GM08714 (cell line): ENCODE measurements at regions not wholly inside any gene's neighbourhood (a gene's known extent, or its start where the extent isn't known, plus 50 kb on each side); places are given as distances from the start of the nearest gene placed in this dataset.

Experiments used
- H3K4me3 ChIP-seq: fragments of 200-500 bp; sonication (Bioruptor generic); 2 replicates; pipeline ENCODE4 v1.5.1; 2014; ENCODE audit warnings: mild to moderate bottlenecking, low read length, inconsistent platforms
- ZNF274 ChIP-seq: IDR thresholded peaks from 2 replicates; pipeline ENCODE4 v1.6.1; 2012; ENCODE audit warnings: mild to moderate bottlenecking, low read depth, low read length

- no peak overlapping the region for H3K4me3 ChIP-seq
- no peak for TF ChIP-seq ZNF274
These were observed 120.8 kb downstream of the PTCSC3 start for GRCh38 chr14:36055681-36056225.

GRCh38 chr14:36055052-36055378, 121.5 kb downstream of the PTCSC3 start:
- H3K4me3 ChIP-seq: no peak overlapping the region
- TF ChIP-seq ZNF274: no peak

DNA sequence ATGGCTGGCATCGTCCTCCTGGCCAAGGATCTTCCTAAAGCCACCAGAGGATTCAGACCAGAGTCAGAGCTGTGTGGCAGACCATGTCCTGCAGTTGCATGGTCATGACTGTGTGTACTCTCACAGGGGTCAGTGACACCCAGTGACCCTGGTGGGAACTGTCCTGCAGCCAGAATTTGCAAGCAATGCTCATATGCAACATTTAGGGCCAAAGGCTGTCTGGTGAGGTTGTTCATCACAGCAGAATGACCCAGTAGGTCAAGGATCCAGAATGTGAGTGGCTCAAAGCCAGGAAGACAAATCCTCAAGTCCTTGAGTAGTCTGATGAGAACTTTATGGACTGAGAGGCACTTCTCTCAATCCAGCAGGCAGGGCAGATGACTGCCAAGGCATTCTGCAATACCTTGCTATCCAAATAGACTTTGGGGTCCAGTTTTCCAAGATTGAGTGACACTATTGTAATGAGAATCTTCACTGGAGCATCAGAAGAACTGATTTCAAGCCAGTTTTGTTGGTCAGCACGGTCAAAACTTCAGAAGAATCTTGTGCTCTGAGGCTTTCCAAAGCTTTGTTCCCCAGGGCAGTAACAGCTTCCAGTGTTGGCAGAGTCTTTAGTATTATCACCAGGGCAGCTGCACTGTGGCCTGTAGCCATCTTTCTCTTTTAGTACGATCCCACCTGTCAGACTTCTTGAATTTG, 122.0 kb downstream of the PTCSC3 start:
- no peak overlapping the region for H3K4me3 ChIP-seq
- no peak for TF ChIP-seq ZNF274

- TF ChIP-seq ZNF274: no peak
- no peak overlapping the region for H3K4me3 ChIP-seq
These were observed 123.8 kb downstream of the PTCSC3 start for GRCh38 chr14:36052681-36053080.

DNA sequence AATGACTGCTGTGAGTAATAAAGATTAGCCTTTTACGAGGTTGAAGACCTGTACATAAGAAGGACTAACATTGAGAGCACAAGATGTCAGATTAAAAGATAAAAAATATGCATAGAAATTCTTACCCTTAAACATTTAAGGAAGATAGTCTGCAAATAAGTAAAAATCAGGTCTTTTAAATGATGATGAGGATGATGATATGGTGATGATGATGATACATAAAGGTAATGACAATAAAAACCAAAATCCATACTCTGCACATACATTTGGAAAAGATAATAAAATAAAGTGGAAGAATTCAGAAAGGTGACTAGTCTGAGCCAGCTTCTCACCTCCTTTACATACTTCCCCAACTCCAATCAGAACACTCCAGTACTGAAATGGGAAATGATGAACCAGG, 124.5 kb downstream of the PTCSC3 start:
- TF ChIP-seq ZNF274: no peak

DNA sequence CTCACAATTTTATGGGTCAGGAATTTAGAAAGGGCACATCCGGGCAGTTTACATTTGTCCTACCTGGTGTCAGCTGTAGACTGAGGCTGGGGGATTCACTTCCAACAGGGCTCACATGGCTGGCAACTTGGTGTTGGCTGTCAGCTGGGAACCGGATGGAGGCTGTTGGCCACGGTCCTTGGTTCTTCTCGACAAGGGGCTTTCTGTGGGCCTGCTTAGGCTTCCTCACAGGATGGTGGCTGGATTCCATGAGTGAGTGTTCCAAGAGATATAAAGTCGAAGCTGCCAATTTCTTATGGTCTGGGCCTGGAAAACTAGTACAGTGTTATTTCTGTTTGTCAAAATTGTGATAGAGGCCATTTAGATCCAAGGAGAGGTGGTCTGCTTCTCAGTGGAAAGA, 127.9 kb downstream of the PTCSC3 start:
- no peak overlapping the region for H3K4me3 ChIP-seq
- no peak for TF ChIP-seq ZNF274

More for the DNA sequence above, 124.5 kb downstream of the PTCSC3 start:
- H3K4me3 ChIP-seq: no peak overlapping the region

DNA sequence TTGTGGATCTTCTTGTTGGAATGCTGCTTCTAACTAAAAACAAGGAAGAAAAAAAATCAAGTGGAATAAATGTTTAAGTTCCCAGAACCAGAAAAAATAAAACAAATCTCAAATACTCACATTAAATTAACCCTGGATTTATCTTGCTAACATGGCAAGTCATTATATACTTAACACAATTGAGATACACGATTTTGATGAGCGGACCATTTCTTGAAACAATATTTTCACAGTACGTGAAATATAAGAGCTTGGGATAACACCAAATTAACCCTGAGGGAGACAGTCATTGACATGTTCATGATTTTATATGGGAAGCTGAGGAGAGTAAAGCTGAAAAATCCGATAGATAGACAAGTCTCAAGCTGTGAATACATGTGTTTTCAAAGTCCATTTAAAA, 128.6 kb downstream of the PTCSC3 start:
- TF ChIP-seq ZNF274: no peak
- no peak overlapping the region for H3K4me3 ChIP-seq

GRCh38 chr14:36035675-36036074, 140.8 kb downstream of the PTCSC3 start:
- H3K4me3 ChIP-seq: no peak overlapping the region

DNA sequence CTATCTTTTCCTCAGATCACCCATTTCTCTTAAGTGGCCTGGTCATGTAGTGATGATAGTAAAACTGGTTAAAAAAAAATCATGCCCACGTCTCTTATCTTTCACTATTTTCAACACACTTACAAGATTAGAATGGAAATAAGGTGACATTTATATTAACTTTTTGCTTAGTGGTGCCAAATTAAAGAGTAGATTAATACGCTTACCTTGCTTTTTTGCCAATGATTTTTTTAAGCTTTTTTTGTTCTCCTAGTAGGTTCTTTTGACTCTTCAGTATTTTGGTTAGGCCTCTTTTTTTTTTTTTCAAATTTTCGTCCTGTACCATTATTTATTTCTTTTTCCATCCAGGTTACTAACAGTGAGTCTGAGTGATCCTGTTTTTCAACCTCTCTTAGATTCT, 147.9 kb downstream of the PTCSC3 start:
- no peak for TF ChIP-seq ZNF274
- H3K4me3 ChIP-seq: no peak overlapping the region

More at GRCh38 chr14:36035675-36036074, 140.8 kb downstream of the PTCSC3 start:
- no peak for TF ChIP-seq ZNF274

DNA sequence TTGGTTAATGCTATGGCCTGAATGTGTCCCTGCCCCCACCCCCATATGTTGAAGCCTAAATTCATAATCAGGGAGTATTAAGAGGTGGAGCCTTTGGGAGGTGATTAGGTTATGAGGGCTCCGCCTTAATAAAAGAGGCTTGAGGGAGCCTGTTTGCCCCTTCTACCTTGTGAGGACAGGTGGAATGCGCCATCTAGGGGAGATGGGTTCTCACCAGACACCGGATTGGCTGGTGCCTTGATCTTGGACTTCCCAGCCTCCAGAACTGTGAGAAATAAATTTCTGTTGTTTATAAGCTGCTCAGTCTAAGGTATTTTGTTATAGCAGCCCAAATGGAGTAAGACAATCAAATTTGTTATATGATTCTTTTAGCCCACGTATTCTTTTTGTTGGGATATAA, 148.3 kb downstream of the PTCSC3 start:
- no peak for TF ChIP-seq ZNF274
- H3K4me3 ChIP-seq: no peak overlapping the region

DNA sequence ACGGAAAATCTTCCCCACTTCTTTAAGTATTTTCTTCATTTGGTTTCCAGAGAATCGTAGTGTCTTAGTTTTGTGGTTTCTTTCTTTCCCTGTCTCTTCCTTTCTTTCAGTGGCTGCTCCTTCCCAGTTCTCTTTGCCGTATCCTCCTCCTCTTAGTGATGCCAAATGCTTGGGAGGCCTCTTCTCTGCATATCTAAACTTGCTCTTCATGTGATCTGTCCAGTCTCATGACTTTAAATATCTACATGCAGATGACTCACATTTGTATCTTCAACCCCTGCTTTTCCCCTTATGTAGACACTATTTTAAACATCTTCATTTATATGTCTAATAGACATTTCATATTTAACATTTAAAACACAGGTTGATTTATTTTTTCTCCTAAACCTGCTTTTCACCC, 149.2 kb downstream of the PTCSC3 start:
- no peak for TF ChIP-seq ZNF274
- H3K4me3 ChIP-seq: no peak overlapping the region

DNA sequence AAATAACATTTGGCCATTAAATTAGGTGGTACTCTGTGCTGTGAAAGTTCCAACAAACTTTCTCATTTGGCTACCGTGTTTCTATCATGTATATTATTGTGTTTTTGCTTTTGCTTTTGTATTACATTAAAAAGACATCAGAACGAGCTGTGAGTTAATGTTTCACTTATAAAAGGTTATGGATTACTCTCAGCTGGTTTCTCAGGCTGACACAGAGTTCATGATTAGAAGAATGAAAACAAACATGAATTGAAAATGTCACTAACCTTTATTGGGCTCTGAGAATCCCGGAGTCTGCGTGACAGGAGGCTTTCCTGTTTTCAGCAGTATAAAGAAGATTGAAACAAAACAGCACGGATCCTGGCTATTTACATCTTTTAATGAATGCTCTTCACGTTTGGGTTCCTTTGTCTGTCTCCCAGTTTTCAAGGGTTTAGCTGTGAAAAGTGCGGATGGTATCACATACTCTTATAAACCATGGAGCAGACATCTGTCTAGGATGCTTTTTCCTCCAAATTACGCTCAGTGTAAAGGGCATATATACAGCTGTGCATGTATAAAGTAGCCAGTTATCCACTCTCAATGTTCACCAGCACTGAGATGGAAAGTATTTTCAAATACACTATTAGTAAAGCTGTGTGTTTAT, 153.6 kb downstream of the PTCSC3 start:
- H3K4me3 ChIP-seq: no peak overlapping the region
- TF ChIP-seq ZNF274: no peak

- TF ChIP-seq ZNF274: no peak
These were observed 154.8 kb downstream of the PTCSC3 start for GRCh38 chr14:36021591-36022320.

GRCh38 chr14:36021030-36021422, 155.5 kb downstream of the PTCSC3 start:
- no peak overlapping the region for H3K4me3 ChIP-seq
- TF ChIP-seq ZNF274: no peak

More at GRCh38 chr14:36021591-36022320, 154.8 kb downstream of the PTCSC3 start:
- no peak overlapping the region for H3K4me3 ChIP-seq

- no peak overlapping the region for H3K4me3 ChIP-seq
- TF ChIP-seq ZNF274: no peak
These were observed 156.1 kb downstream of the PTCSC3 start for GRCh38 chr14:36020120-36021029.
